GM23338 (cell line): ENCODE measurements at regions not wholly inside any gene's neighbourhood (a gene's known extent, or its start where the extent isn't known, plus 50 kb on each side); places are given as distances from the start of the nearest gene placed in this dataset.

ENCODE experiments used
- ATAC-seq: fragments of 200-7000 bp; cut with Tn5 transposase; 3 replicates; pipeline ENCODE4 v1.9.1; 2020
- DNase-seq: peaks from one replicate; pipeline ENCODE4 v3.0.0-alpha.2; 2015; ENCODE audit warnings: low spot score
- H2AFZ ChIP-seq: fragments of 200-600 bp; sonication (generic); 2 replicates; pipeline ENCODE4 v1.8.0; 2016; ENCODE audit warnings: antibody characterized with exemption, mild to moderate bottlenecking, moderate library complexity
- H3F3A ChIP-seq: fragments of 200-600 bp; sonication (generic); replicated peaks from 2 replicates; pipeline ENCODE4 v1.8.0; 2017; ENCODE audit warnings: antibody characterized with exemption, mixed run types, low read depth
- H3K27ac ChIP-seq: fragments of 200-600 bp; sonication (generic); 2 replicates; pipeline ENCODE4 v1.6.1; 2016; ENCODE audit warnings: low read depth
- H3K27me3 ChIP-seq: fragments of 200-600 bp; sonication (generic); 2 replicates; pipeline ENCODE4 v1.8.0; 2016; ENCODE audit warnings: mild to moderate bottlenecking, mixed run types, moderate library complexity; ENCODE audit not compliant: insufficient read depth
- H3K36me3 ChIP-seq: fragments of 200-600 bp; sonication (generic); 2 replicates; pipeline ENCODE4 v1.8.0; 2016; ENCODE audit warnings: mild to moderate bottlenecking; ENCODE audit not compliant: insufficient read depth
- H3K4me1 ChIP-seq: fragments of 200-600 bp; sonication (generic); 2 replicates; pipeline ENCODE4 v1.8.0; 2016; ENCODE audit warnings: mild to moderate bottlenecking, moderate library complexity; ENCODE audit not compliant: insufficient read depth
- H3K4me2 ChIP-seq: fragments of 200-600 bp; sonication (generic); 2 replicates; pipeline ENCODE4 v1.7.1; 2017; ENCODE audit warnings: mixed run types
- H3K4me3 ChIP-seq: fragments of 200-600 bp; sonication (generic); 2 replicates; pipeline ENCODE4 v1.6.1; 2016; ENCODE audit warnings: mixed run types
- H3K79me2 ChIP-seq: fragments of 200-600 bp; sonication (generic); replicated peaks from 2 replicates; pipeline ENCODE4 v1.8.0; 2017; ENCODE audit warnings: mild to moderate bottlenecking; ENCODE audit not compliant: insufficient read depth
- H3K9me2 ChIP-seq: fragments of 200-600 bp; sonication (generic); 2 replicates; pipeline ENCODE4 v1.8.0; 2017; ENCODE audit not compliant: insufficient read depth
- H4K20me1 ChIP-seq: fragments of 200-600 bp; sonication (generic); replicated peaks from 2 replicates; pipeline ENCODE4 v1.8.0; 2017; ENCODE audit warnings: mild to moderate bottlenecking; ENCODE audit not compliant: insufficient read depth
- H3K27ac Mint-ChIP-seq: 2 replicates; pipeline ENCODE4 v1.8.0; 2020; ENCODE audit warnings: inconsistent platforms, mild to moderate bottlenecking, moderate library complexity, mixed read lengths
- H3K27me3 Mint-ChIP-seq: 3 replicates; pipeline ENCODE4 v1.8.0; 2022; ENCODE audit warnings: low read depth, mild to moderate bottlenecking, moderate library complexity, mixed read lengths, inconsistent platforms; ENCODE audit not compliant: insufficient read depth, poor library complexity
- H3K36me3 Mint-ChIP-seq: 3 replicates; pipeline ENCODE4 v1.8.0; 2021; ENCODE audit warnings: low read depth, mild to moderate bottlenecking, inconsistent platforms, moderate library complexity, mixed read lengths
- H3K4me1 Mint-ChIP-seq: 3 replicates; pipeline ENCODE4 v1.8.0; 2020; ENCODE audit warnings: mild to moderate bottlenecking, inconsistent platforms, mixed read lengths
- H3K4me3 Mint-ChIP-seq: 3 replicates; pipeline ENCODE4 v1.8.0; 2021; ENCODE audit warnings: moderate library complexity, mild to moderate bottlenecking, inconsistent platforms, mixed read lengths
- H3K9me3 Mint-ChIP-seq: 3 replicates; pipeline ENCODE4 v1.8.0; 2020; ENCODE audit warnings: moderate library complexity, mild to moderate bottlenecking, inconsistent platforms, mixed read lengths
- CREB1 ChIP-seq: fragments of 250-450 bp; sonication (Bioruptor Pico); IDR thresholded peaks from 2 replicates; pipeline ENCODE4 v1.5.0; 2020; ENCODE audit warnings: low read depth, mild to moderate bottlenecking, moderate library complexity
- EZH2 ChIP-seq: fragments of 200-600 bp; sonication (generic); IDR thresholded peaks from one replicate; pipeline ENCODE4 v1.8.0; 2017; ENCODE audit warnings: antibody characterized with exemption, mild to moderate bottlenecking, low read depth; ENCODE audit not compliant: unreplicated experiment
- EZH2phosphoT487 ChIP-seq: fragments of 200-600 bp; sonication (generic); IDR thresholded peaks from one replicate; pipeline ENCODE4 v1.8.1; 2018; ENCODE audit warnings: antibody characterized with exemption; ENCODE audit not compliant: unreplicated experiment
- JUNB ChIP-seq: IDR thresholded peaks from one replicate; pipeline ENCODE4 v1.6.1; 2016; ENCODE audit warnings: antibody characterized with exemption; ENCODE audit not compliant: unreplicated experiment
- NANOG ChIP-seq: IDR thresholded peaks from 2 replicates; pipeline ENCODE4 v1.6.1; 2016; ENCODE audit warnings: antibody characterized with exemption, borderline replicate concordance
- POLR2AphosphoS5 ChIP-seq: IDR thresholded peaks from 2 replicates; pipeline ENCODE4 v1.6.1; 2016; ENCODE audit warnings: antibody characterized with exemption, low read depth
- STAT1 ChIP-seq: IDR thresholded peaks from one replicate; pipeline ENCODE4 v1.6.1; 2016; ENCODE audit warnings: antibody characterized with exemption; ENCODE audit not compliant: unreplicated experiment
- ZNF114 ChIP-seq: fragments of 250-450 bp; sonication (Bioruptor Pico); IDR thresholded peaks from 2 replicates; pipeline ENCODE4 v1.5.0; 2020; ENCODE audit warnings: mild to moderate bottlenecking, moderate library complexity
- ZNF331 ChIP-seq: fragments of 250-450 bp; sonication (Bioruptor Pico); IDR thresholded peaks from 2 replicates; pipeline ENCODE4 v1.5.0; 2020; ENCODE audit warnings: low read depth, mild to moderate bottlenecking, moderate library complexity
- TF ChIP-seq, protein P1 (sequence below): IDR thresholded peaks from one replicate; pipeline ENCODE4 v1.6.1; 2018; ENCODE audit warnings: antibody characterized with exemption; ENCODE audit not compliant: unreplicated experiment
- TF ChIP-seq, protein P2 (sequence below): IDR thresholded peaks from 2 replicates; pipeline ENCODE4 v1.6.1; 2016; ENCODE audit warnings: antibody characterized with exemption
- TF ChIP-seq, protein P3 (sequence below): fragments of 250-450 bp; sonication (Bioruptor Pico); IDR thresholded peaks from 2 replicates; pipeline ENCODE4 v1.5.0; 2020; ENCODE audit warnings: mild to moderate bottlenecking, moderate library complexity
- TF ChIP-seq, protein P4 (sequence below), 2 experiments: fragments of 200-600 bp in 1 of 2; sonication (generic) in 1 of 2; conservative IDR thresholded peaks; 2 replicates each; pipeline versions ENCODE4 v1.5.1 to v1.6.1; 2016 to 2017; ENCODE audit warnings: antibody characterized with exemption in 2 of 2, low read depth in 2 of 2, mild to moderate bottlenecking in 2 of 2, moderate library complexity in 1 of 2

DNA sequence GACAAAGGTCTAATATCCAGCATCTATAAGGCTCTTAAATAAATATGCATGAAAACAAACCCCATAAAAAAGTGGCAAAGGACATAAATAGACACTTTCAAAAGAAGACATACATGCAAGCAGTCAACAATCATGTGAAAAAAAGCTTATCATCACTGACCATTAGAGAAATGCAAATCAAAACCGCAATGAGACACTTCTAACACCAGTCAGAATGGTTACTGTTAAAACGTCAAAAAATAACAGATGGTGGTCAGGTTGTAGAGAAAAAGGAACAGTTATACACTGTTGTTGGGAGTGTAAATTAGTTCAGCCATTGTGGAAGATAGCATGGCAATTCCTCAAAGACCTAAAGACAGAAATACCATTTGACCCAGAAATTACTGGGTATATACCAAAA, 440.7 kb upstream of the KCNMB2 start:
- Histone ChIP-seq H3F3A (no peaks in the 10 kb centered on the region), H3K36me3 (no peaks in the 10 kb centered on the region), H2AFZ (no peak overlapping the region), H4K20me1 (no peaks in the 10 kb centered on the region), H3K27ac (no peak overlapping the region), H3K9me2 (no peaks in the 10 kb centered on the region), H3K79me2 (no peaks in the 10 kb centered on the region), H3K4me2 (no peak overlapping the region), H3K27me3 (no peaks in the 10 kb centered on the region), H3K4me3 (no peak overlapping the region), H3K4me1 (peaks cover 7% of the 10 kb centered on the region)
- no peak overlapping the region for H3K4me3 Mint-ChIP-seq
- H3K4me1 Mint-ChIP-seq = peaks cover 17% of the 10 kb centered on the region
- DNase-seq (no peak), ATAC-seq (no peak)
- peaks cover 8% of the 10 kb centered on the region; the same call in 2 of the 3 replicates for H3K36me3 Mint-ChIP-seq
- no peak for TF ChIP-seq POLR2AphosphoS5
- TF ChIP-seq, protein P1, sequence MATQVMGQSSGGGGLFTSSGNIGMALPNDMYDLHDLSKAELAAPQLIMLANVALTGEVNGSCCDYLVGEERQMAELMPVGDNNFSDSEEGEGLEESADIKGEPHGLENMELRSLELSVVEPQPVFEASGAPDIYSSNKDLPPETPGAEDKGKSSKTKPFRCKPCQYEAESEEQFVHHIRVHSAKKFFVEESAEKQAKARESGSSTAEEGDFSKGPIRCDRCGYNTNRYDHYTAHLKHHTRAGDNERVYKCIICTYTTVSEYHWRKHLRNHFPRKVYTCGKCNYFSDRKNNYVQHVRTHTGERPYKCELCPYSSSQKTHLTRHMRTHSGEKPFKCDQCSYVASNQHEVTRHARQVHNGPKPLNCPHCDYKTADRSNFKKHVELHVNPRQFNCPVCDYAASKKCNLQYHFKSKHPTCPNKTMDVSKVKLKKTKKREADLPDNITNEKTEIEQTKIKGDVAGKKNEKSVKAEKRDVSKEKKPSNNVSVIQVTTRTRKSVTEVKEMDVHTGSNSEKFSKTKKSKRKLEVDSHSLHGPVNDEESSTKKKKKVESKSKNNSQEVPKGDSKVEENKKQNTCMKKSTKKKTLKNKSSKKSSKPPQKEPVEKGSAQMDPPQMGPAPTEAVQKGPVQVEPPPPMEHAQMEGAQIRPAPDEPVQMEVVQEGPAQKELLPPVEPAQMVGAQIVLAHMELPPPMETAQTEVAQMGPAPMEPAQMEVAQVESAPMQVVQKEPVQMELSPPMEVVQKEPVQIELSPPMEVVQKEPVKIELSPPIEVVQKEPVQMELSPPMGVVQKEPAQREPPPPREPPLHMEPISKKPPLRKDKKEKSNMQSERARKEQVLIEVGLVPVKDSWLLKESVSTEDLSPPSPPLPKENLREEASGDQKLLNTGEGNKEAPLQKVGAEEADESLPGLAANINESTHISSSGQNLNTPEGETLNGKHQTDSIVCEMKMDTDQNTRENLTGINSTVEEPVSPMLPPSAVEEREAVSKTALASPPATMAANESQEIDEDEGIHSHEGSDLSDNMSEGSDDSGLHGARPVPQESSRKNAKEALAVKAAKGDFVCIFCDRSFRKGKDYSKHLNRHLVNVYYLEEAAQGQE = no peak
- TF ChIP-seq STAT1 = no peak
- no peak for TF ChIP-seq EZH2phosphoT487
- TF ChIP-seq, protein P2, sequence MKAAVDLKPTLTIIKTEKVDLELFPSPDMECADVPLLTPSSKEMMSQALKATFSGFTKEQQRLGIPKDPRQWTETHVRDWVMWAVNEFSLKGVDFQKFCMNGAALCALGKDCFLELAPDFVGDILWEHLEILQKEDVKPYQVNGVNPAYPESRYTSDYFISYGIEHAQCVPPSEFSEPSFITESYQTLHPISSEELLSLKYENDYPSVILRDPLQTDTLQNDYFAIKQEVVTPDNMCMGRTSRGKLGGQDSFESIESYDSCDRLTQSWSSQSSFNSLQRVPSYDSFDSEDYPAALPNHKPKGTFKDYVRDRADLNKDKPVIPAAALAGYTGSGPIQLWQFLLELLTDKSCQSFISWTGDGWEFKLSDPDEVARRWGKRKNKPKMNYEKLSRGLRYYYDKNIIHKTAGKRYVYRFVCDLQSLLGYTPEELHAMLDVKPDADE = no peak
- no peak for TF ChIP-seq EZH2
- no peak for TF ChIP-seq NANOG
- TF ChIP-seq ZNF331 (CRISPR knock-in tag) = no peak
- TF ChIP-seq, protein P3, sequence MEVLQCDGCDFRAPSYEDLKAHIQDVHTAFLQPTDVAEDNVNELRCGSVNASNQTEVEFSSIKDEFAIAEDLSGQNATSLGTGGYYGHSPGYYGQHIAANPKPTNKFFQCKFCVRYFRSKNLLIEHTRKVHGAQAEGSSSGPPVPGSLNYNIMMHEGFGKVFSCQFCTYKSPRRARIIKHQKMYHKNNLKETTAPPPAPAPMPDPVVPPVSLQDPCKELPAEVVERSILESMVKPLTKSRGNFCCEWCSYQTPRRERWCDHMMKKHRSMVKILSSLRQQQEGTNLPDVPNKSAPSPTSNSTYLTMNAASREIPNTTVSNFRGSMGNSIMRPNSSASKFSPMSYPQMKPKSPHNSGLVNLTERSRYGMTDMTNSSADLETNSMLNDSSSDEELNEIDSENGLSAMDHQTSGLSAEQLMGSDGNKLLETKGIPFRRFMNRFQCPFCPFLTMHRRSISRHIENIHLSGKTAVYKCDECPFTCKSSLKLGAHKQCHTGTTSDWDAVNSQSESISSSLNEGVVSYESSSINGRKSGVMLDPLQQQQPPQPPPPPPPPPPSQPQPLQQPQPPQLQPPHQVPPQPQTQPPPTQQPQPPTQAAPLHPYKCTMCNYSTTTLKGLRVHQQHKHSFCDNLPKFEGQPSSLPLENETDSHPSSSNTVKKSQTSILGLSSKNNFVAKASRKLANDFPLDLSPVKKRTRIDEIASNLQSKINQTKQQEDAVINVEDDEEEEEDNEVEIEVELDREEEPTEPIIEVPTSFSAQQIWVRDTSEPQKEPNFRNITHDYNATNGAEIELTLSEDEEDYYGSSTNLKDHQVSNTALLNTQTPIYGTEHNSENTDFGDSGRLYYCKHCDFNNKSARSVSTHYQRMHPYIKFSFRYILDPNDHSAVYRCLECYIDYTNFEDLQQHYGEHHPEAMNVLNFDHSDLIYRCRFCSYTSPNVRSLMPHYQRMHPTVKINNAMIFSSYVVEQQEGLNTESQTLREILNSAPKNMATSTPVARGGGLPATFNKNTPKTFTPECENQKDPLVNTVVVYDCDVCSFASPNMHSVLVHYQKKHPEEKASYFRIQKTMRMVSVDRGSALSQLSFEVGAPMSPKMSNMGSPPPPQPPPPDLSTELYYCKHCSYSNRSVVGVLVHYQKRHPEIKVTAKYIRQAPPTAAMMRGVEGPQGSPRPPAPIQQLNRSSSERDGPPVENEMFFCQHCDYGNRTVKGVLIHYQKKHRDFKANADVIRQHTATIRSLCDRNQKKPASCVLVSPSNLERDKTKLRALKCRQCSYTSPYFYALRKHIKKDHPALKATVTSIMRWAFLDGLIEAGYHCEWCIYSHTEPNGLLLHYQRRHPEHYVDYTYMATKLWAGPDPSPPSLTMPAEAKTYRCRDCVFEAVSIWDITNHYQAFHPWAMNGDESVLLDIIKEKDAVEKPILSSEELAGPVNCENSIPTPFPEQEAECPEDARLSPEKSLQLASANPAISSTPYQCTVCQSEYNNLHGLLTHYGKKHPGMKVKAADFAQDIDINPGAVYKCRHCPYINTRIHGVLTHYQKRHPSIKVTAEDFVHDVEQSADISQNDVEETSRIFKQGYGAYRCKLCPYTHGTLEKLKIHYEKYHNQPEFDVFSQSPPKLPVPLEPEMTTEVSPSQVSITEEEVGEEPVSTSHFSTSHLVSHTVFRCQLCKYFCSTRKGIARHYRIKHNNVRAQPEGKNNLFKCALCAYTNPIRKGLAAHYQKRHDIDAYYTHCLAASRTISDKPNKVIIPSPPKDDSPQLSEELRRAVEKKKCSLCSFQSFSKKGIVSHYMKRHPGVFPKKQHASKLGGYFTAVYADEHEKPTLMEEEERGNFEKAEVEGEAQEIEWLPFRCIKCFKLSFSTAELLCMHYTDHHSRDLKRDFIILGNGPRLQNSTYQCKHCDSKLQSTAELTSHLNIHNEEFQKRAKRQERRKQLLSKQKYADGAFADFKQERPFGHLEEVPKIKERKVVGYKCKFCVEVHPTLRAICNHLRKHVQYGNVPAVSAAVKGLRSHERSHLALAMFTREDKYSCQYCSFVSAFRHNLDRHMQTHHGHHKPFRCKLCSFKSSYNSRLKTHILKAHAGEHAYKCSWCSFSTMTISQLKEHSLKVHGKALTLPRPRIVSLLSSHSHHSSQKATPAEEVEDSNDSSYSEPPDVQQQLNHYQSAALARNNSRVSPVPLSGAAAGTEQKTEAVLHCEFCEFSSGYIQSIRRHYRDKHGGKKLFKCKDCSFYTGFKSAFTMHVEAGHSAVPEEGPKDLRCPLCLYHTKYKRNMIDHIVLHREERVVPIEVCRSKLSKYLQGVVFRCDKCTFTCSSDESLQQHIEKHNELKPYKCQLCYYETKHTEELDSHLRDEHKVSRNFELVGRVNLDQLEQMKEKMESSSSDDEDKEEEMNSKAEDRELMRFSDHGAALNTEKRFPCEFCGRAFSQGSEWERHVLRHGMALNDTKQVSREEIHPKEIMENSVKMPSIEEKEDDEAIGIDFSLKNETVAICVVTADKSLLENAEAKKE (CRISPR knock-in tag) = no peak
- TF ChIP-seq JUNB = no peak
- TF ChIP-seq, protein P4, sequence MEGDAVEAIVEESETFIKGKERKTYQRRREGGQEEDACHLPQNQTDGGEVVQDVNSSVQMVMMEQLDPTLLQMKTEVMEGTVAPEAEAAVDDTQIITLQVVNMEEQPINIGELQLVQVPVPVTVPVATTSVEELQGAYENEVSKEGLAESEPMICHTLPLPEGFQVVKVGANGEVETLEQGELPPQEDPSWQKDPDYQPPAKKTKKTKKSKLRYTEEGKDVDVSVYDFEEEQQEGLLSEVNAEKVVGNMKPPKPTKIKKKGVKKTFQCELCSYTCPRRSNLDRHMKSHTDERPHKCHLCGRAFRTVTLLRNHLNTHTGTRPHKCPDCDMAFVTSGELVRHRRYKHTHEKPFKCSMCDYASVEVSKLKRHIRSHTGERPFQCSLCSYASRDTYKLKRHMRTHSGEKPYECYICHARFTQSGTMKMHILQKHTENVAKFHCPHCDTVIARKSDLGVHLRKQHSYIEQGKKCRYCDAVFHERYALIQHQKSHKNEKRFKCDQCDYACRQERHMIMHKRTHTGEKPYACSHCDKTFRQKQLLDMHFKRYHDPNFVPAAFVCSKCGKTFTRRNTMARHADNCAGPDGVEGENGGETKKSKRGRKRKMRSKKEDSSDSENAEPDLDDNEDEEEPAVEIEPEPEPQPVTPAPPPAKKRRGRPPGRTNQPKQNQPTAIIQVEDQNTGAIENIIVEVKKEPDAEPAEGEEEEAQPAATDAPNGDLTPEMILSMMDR (conservative IDR thresholded peaks at IDR 0.05; ENCODE audit: low read depth in 2 of 2) = no peak
- no peak for TF ChIP-seq CREB1 (CRISPR knock-in tag)
- no peak for TF ChIP-seq ZNF114
- H3K27ac Mint-ChIP-seq = no peak overlapping the region
- peaks cover 14% of the 10 kb centered on the region for H3K9me3 Mint-ChIP-seq
- peaks cover 7% of the 10 kb centered on the region for H3K27me3 Mint-ChIP-seq
